ENCODE measurements at regions not wholly inside any gene's neighbourhood (a gene's known extent, or its start where the extent isn't known, plus 50 kb on each side); places are given as distances from the start of the nearest gene placed in this dataset.

GRCh38 chr3:176780766-176781165 is 416.5 kb downstream of the TBL1XR1 start:
- Histone ChIP-seq H3K4me3 (ENCODE audit: low read depth in 2 of 2, low read length in 1 of 2) (no peak overlapping the region), H2AFZ (ENCODE audit: low read depth) (no peak overlapping the region), H3K9me2 (no peaks in the 10 kb centered on the region), H3K4me1 (ENCODE audit: control insufficient read depth in 1 of 2, insufficient read depth in 2 of 2, low read depth in 1 of 2, low read length in 1 of 2) (no peaks in the 10 kb centered on the region), H3F3A (replicated peaks; ENCODE audit: insufficient read depth) (no peaks in the 10 kb centered on the region), H3K9ac (no peak overlapping the region), H3K27ac (ENCODE audit: low read depth in 2 of 2, low read length in 1 of 2) (no peak overlapping the region), H3K27me3 (ENCODE audit: insufficient read depth) (no peaks in the 10 kb centered on the region), H3K36me3 (replicated peaks in 1 of 2; ENCODE audit: control insufficient read depth in 1 of 2, insufficient read depth in 2 of 2, low read length in 1 of 2) (no peaks in the 10 kb centered on the region), H4K20me1 (ENCODE audit: insufficient read depth) (no peaks in the 10 kb centered on the region), H3K79me2 (ENCODE audit: insufficient read depth) (no peaks in the 10 kb centered on the region), H3K9me3 (no peaks in the 10 kb centered on the region), H3K4me2 (no peak overlapping the region)
- TF ChIP-seq RFX5 (IDR thresholded peaks at IDR 0.05; ENCODE audit: low read length) = no peak
- no peak for TF ChIP-seq EP300 (IDR thresholded peaks at IDR 0.05; ENCODE audit: borderline replicate concordance in 1 of 2, low read depth in 1 of 2, low read length in 1 of 2)
- no peak for TF ChIP-seq MXI1 (IDR thresholded peaks at IDR 0.05; ENCODE audit: low read depth, low read length)
- no peak for TF ChIP-seq TAF1 (IDR thresholded peaks at IDR 0.05; ENCODE audit: borderline replicate concordance, low read depth, low read length)
- TF ChIP-seq TEAD4 (IDR thresholded peaks at IDR 0.05; ENCODE audit: borderline replicate concordance, insufficient read depth) = no peak
- TF ChIP-seq MAX (IDR thresholded peaks at IDR 0.05; ENCODE audit: low read depth) = no peak
- no peak for TF ChIP-seq FOXM1 (IDR thresholded peaks at IDR 0.05; ENCODE audit: low read depth)
- no peak for TF ChIP-seq MEF2A (IDR thresholded peaks at IDR 0.05; ENCODE audit: borderline replicate concordance, low read depth)
- TF ChIP-seq CHD2 (IDR thresholded peaks at IDR 0.05; ENCODE audit: low read length, partially characterized antibody) = no peak
- CTCF ChIA-PET = no interaction called here
- POLR2A ChIA-PET = no interaction called here
- DNase-seq = no peak

- Histone ChIP-seq H3K36me3 (replicated peaks in 1 of 2; ENCODE audit: control insufficient read depth in 1 of 2, insufficient read depth in 2 of 2, low read length in 1 of 2) (no peaks in the 10 kb centered on the region), H3K9ac (no peak overlapping the region), H3K9me3 (no peaks in the 10 kb centered on the region), H4K20me1 (ENCODE audit: insufficient read depth) (no peaks in the 10 kb centered on the region), H3K4me2 (no peak overlapping the region), H3K27ac (ENCODE audit: low read depth in 2 of 2, low read length in 1 of 2) (no peak overlapping the region), H3K79me2 (ENCODE audit: insufficient read depth) (no peaks in the 10 kb centered on the region), H3K9me2 (no peaks in the 10 kb centered on the region), H2AFZ (ENCODE audit: low read depth) (no peak overlapping the region), H3F3A (replicated peaks; ENCODE audit: insufficient read depth) (no peaks in the 10 kb centered on the region), H3K27me3 (ENCODE audit: insufficient read depth) (no peaks in the 10 kb centered on the region), H3K4me1 (ENCODE audit: control insufficient read depth in 1 of 2, insufficient read depth in 2 of 2, low read depth in 1 of 2, low read length in 1 of 2) (no peaks in the 10 kb centered on the region), H3K4me3 (ENCODE audit: low read depth in 2 of 2, low read length in 1 of 2) (no peak overlapping the region)
- DNase-seq = no peak
- POLR2A ChIA-PET = no interaction called here
- WGBS (ENCODE audit: low lambda C conversion rate) = 19% methylated on average over 7 of the region's 7 CpGs
- CTCF ChIA-PET = interaction anchor here (0.9 kb wide), 1 partner anchor 15 kb away, joined by 3 read pairs; no protein-coding TSS in a partner anchor
- TF ChIP-seq MEF2A (IDR thresholded peaks at IDR 0.05; ENCODE audit: borderline replicate concordance, low read depth) = no peak
- no peak for TF ChIP-seq PBX3 (IDR thresholded peaks at IDR 0.05)
- no peak for TF ChIP-seq JUND (IDR thresholded peaks at IDR 0.05)
- TF ChIP-seq USF1 (IDR thresholded peaks at IDR 0.05; ENCODE audit: borderline replicate concordance, low read depth) = no peak
- TF ChIP-seq SIN3A (IDR thresholded peaks at IDR 0.05; ENCODE audit: borderline replicate concordance, low read depth, low read length) = no peak
- no peak for TF ChIP-seq RFX5 (IDR thresholded peaks at IDR 0.05; ENCODE audit: low read length)
- no peak for TF ChIP-seq GABPA (IDR thresholded peaks at IDR 0.05; ENCODE audit: low read depth)
- TF ChIP-seq REST (IDR thresholded peaks at IDR 0.05; ENCODE audit: low read depth, low read length) = no peak
- no peak for TF ChIP-seq MAX (IDR thresholded peaks at IDR 0.05; ENCODE audit: low read depth)
- TF ChIP-seq POLR2AphosphoS5 (IDR thresholded peaks at IDR 0.05; ENCODE audit: low read depth, low read length) = no peak
- TF ChIP-seq YY1 (IDR thresholded peaks at IDR 0.05; ENCODE audit: low read depth) = no peak
- no peak for TF ChIP-seq CTCF (IDR thresholded peaks at IDR 0.05)
These were observed 420.6 kb downstream of the TBL1XR1 start for GRCh38 chr3:176776622-176777175.

All from SK-N-SH (cell line).